ENCODE measurements at regions not wholly inside any gene's neighbourhood (a gene's known extent, or its start where the extent isn't known, plus 50 kb on each side); places are given as distances from the start of the nearest gene placed in this dataset.
"Not testable (repeated sequence)": the region's sequence is repeated elsewhere in the genome, so short reads cannot be mapped to it uniquely, and the experiment has no call there.

- no peak for DNase-seq
Measured at GRCh38 chr10:3570131-3570729, 214.8 kb downstream of the KLF6 start.

GRCh38 chr10:3568983-3569382 is 216.0 kb downstream of the KLF6 start:
- DNase-seq = no peak

GRCh38 chr10:3568392-3568791 is 216.6 kb downstream of the KLF6 start:
- DNase-seq = no peak

- DNase-seq = no peak
Measured at GRCh38 chr10:3567291-3567963, 217.6 kb downstream of the KLF6 start.

- DNase-seq = no peak
Measured at GRCh38 chr10:3566627-3567026, 218.4 kb downstream of the KLF6 start.

GRCh38 chr10:3564346-3565002 is 220.5 kb downstream of the KLF6 start:
- DNase-seq = no peak

GRCh38 chr10:3563298-3563697 is 221.7 kb downstream of the KLF6 start:
- DNase-seq = no peak

GRCh38 chr10:3560628-3561027 is 224.4 kb downstream of the KLF6 start:
- not testable (repeated sequence) for DNase-seq

GRCh38 chr10:3559527-3559926 is 225.5 kb downstream of the KLF6 start:
- DNase-seq = no peak

- no peak for DNase-seq
Measured at GRCh38 chr10:3559011-3559410, 226.0 kb downstream of the KLF6 start.

- DNase-seq = not testable (repeated sequence)
Measured at GRCh38 chr10:3556191-3557017, 228.6 kb downstream of the KLF6 start.

GRCh38 chr10:3554121-3554522 is 230.9 kb downstream of the KLF6 start:
- no peak for DNase-seq

- DNase-seq = no peak
Measured at GRCh38 chr10:3552281-3552680, 232.7 kb downstream of the KLF6 start.

GRCh38 chr10:3551761-3552160 is 233.2 kb downstream of the KLF6 start:
- DNase-seq = no peak

- DNase-seq = no peak
Measured at GRCh38 chr10:3549118-3549517, 235.9 kb downstream of the KLF6 start.

- no peak for DNase-seq
Measured at GRCh38 chr10:3548702-3549101, 236.3 kb downstream of the KLF6 start.

GRCh38 chr10:3548076-3548475 is 236.9 kb downstream of the KLF6 start:
- no peak for DNase-seq

- DNase-seq = no peak
Measured at GRCh38 chr10:3544561-3544960, 240.4 kb downstream of the KLF6 start.

GRCh38 chr10:3542185-3542611 is 242.8 kb downstream of the KLF6 start:
- DNase-seq = no peak

- no peak for DNase-seq
Measured at GRCh38 chr10:3539696-3540383, 245.2 kb downstream of the KLF6 start.

- no peak for DNase-seq
Measured at GRCh38 chr10:3538656-3539531, 246.1 kb downstream of the KLF6 start.

GRCh38 chr10:3538291-3538655 is 246.7 kb downstream of the KLF6 start:
- no peak for DNase-seq
